ENCODE measurements at regions not wholly inside any gene's neighbourhood (a gene's known extent, or its start where the extent isn't known, plus 50 kb on each side); places are given as distances from the start of the nearest gene placed in this dataset.

DNA sequence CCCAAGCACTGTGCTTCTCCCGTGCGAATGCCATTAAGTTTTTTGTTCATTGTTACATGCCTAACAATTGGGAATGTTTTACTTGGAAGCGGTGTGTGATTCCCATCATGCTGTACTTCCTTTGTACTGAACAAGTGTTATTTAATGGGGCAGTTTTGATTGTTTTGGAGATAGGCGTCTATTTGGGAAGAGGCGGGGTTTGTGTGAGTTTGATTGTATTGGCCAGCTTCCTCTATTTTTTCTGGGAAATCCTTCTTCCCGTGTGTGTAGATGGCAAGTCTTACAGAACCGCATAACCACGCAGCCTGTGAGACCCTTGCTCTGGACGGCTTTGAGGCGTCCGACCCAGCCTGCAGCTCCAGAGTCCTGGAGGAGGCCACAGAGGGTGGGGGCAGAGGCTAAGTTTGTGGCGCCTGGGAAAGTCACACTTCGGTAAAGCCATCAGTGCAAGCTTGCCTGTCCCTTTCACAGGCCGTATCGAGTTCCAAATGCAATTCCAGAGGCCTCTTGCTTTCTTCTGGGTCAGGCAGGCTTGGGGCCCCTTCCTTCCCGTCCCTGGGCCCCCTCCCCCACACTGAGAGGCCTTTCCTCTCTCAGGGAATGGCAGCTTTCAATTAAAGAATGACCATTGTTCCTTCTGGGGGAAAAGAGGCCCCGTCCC lies 210.3 kb downstream of the TOMM20 start:
- 90% methylated on average over 12 of the region's 17 CpGs for WGBS (ENCODE audit: low lambda C conversion rate)
- Histone ChIP-seq H3K36me3 (replicated peaks in 1 of 2; ENCODE audit: control insufficient read depth in 1 of 2, insufficient read depth in 2 of 2, low read length in 2 of 2) (no peaks in the 10 kb centered on the region), H3K27me3 (ENCODE audit: control insufficient read depth in 1 of 2, insufficient read depth in 2 of 2, low read length in 2 of 2) (no peaks in the 10 kb centered on the region), H3K9me3 (ENCODE audit: low read length) (0 out of 2 replicates have a peak, but pooled peaks cover 4% of the 10 kb centered on the region), H3K4me2 (ENCODE audit: low read depth, low read length) (no peak overlapping the region), H3K79me2 (ENCODE audit: insufficient read depth, low read length) (no peaks in the 10 kb centered on the region), H4K20me1 (ENCODE audit: insufficient read depth, low read length) (no peaks in the 10 kb centered on the region), H3K4me1 (ENCODE audit: insufficient read depth, low read length) (peaks cover 47% of the 10 kb centered on the region), H3K4me3 (replicated peaks in 1 of 3; ENCODE audit: insufficient read depth in 1 of 3, low read depth in 2 of 3, low read length in 3 of 3) (no peak overlapping the region), H3K27ac (ENCODE audit: extremely low read length, insufficient read depth, low read length) (no peak overlapping the region), H3K9ac (ENCODE audit: insufficient read depth, low read depth, low read length) (no peak overlapping the region), H2AFZ (ENCODE audit: low read length) (no peak overlapping the region)
- CTCF ChIA-PET (ENCODE audit: low intra/inter-chr PET ratio, low total read pairs) = no interaction called here
- POLR2A ChIA-PET = interaction anchor here (1.3 kb wide), 1 partner anchor 39 kb away, joined by 6 read pairs; no protein-coding TSS in a partner anchor
- BruUV-seq (replicated peaks) = no TSS peak
- ATAC-seq (no peak), FAIRE-seq (no peak), DNase-seq (ENCODE audit: low spot score) (no peak)
- in situ Hi-C loops (cut with HindIII; ENCODE audit: extremely low pct_ligation_motif_present, low pct_unique_long_range_greater_than_20kb) = no loop called here
- intact Hi-C loops (cut with micrococcal nuclease; ENCODE audit: unreplicated experiment) = no loop called here
- TF ChIP-seq, protein P1, sequence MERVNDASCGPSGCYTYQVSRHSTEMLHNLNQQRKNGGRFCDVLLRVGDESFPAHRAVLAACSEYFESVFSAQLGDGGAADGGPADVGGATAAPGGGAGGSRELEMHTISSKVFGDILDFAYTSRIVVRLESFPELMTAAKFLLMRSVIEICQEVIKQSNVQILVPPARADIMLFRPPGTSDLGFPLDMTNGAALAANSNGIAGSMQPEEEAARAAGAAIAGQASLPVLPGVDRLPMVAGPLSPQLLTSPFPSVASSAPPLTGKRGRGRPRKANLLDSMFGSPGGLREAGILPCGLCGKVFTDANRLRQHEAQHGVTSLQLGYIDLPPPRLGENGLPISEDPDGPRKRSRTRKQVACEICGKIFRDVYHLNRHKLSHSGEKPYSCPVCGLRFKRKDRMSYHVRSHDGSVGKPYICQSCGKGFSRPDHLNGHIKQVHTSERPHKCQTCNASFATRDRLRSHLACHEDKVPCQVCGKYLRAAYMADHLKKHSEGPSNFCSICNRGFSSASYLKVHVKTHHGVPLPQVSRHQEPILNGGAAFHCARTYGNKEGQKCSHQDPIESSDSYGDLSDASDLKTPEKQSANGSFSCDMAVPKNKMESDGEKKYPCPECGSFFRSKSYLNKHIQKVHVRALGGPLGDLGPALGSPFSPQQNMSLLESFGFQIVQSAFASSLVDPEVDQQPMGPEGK (CRISPR knock-in tag; IDR thresholded peaks at IDR 0.05) = 0 out of 2 replicates have a peak, but pooled peaks have one; percentile 16
- TF ChIP-seq ZNF326 (CRISPR knock-in tag; IDR thresholded peaks at IDR 0.05; ENCODE audit: borderline replicate concordance) = no peak

DNA sequence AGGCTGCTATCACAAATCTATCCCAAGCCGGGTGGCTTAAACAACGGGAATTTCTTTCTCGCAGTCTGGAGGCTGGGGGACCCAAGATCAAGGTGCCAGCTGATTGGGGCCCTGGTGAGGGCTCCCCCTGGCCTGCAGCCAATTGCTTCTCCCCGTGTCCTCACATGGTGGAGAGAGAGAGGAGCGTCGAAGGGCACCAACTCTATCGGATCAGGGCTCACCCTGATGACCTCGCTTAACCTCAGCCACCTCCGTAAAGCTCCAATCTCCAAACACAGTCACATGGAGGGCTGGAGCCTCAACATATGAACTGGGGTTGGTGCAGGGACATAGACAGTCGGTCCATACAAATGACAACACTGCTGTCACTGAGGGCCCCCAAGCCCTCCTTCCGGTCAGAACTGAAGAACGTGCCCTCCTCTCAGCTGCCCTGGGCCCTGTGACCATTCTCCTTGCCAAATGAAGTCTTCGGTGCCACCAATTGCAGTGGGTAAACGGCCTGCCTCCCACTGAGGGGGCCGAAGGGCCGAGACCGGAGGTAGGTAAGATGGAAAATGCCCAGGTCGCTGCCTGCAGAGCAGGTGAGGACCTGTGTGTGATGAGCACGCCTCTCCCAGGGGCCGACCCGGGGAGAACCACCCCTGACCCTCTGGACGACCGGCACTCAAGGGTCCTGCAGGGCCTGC lies 211.0 kb downstream of the TOMM20 start:
- Histone ChIP-seq H3K4me3 (replicated peaks in 1 of 3; ENCODE audit: insufficient read depth in 1 of 3, low read depth in 2 of 3, low read length in 3 of 3) (no peak overlapping the region), H2AFZ (ENCODE audit: low read length) (no peak overlapping the region), H3K27me3 (ENCODE audit: control insufficient read depth in 1 of 2, insufficient read depth in 2 of 2, low read length in 2 of 2) (no peaks in the 10 kb centered on the region), H3K9me3 (ENCODE audit: low read length) (0 out of 2 replicates have a peak, but pooled peaks cover 4% of the 10 kb centered on the region), H3K36me3 (replicated peaks in 1 of 2; ENCODE audit: control insufficient read depth in 1 of 2, insufficient read depth in 2 of 2, low read length in 2 of 2) (no peaks in the 10 kb centered on the region), H4K20me1 (ENCODE audit: insufficient read depth, low read length) (no peaks in the 10 kb centered on the region), H3K4me1 (ENCODE audit: insufficient read depth, low read length) (peaks cover 54% of the 10 kb centered on the region), H3K27ac (ENCODE audit: extremely low read length, insufficient read depth, low read length) (no peak overlapping the region), H3K4me2 (ENCODE audit: low read depth, low read length) (no peak overlapping the region), H3K9ac (ENCODE audit: insufficient read depth, low read depth, low read length) (no peak overlapping the region), H3K79me2 (ENCODE audit: insufficient read depth, low read length) (no peaks in the 10 kb centered on the region)
- no TSS peak for BruUV-seq (replicated peaks)
- DNase-seq (ENCODE audit: low spot score) = no peak
- no peak for ATAC-seq
- intact Hi-C loops (cut with micrococcal nuclease; ENCODE audit: unreplicated experiment) (no loop called here), in situ Hi-C loops (cut with HindIII; ENCODE audit: extremely low pct_ligation_motif_present, low pct_unique_long_range_greater_than_20kb) (no loop called here)
- FAIRE-seq = no peak
- ChIA-PET CTCF (ENCODE audit: low intra/inter-chr PET ratio, low total read pairs) (no interaction called here), POLR2A (interaction anchor here (1.3 kb wide), 1 partner anchor 40 kb away, joined by 6 read pairs; no protein-coding TSS in a partner anchor)
- WGBS (ENCODE audit: low lambda C conversion rate) = 94% methylated on average over 23 of the region's 23 CpGs
- TF ChIP-seq IRF2 (CRISPR knock-in tag; IDR thresholded peaks at IDR 0.05) = no peak
- TF ChIP-seq, protein P2, sequence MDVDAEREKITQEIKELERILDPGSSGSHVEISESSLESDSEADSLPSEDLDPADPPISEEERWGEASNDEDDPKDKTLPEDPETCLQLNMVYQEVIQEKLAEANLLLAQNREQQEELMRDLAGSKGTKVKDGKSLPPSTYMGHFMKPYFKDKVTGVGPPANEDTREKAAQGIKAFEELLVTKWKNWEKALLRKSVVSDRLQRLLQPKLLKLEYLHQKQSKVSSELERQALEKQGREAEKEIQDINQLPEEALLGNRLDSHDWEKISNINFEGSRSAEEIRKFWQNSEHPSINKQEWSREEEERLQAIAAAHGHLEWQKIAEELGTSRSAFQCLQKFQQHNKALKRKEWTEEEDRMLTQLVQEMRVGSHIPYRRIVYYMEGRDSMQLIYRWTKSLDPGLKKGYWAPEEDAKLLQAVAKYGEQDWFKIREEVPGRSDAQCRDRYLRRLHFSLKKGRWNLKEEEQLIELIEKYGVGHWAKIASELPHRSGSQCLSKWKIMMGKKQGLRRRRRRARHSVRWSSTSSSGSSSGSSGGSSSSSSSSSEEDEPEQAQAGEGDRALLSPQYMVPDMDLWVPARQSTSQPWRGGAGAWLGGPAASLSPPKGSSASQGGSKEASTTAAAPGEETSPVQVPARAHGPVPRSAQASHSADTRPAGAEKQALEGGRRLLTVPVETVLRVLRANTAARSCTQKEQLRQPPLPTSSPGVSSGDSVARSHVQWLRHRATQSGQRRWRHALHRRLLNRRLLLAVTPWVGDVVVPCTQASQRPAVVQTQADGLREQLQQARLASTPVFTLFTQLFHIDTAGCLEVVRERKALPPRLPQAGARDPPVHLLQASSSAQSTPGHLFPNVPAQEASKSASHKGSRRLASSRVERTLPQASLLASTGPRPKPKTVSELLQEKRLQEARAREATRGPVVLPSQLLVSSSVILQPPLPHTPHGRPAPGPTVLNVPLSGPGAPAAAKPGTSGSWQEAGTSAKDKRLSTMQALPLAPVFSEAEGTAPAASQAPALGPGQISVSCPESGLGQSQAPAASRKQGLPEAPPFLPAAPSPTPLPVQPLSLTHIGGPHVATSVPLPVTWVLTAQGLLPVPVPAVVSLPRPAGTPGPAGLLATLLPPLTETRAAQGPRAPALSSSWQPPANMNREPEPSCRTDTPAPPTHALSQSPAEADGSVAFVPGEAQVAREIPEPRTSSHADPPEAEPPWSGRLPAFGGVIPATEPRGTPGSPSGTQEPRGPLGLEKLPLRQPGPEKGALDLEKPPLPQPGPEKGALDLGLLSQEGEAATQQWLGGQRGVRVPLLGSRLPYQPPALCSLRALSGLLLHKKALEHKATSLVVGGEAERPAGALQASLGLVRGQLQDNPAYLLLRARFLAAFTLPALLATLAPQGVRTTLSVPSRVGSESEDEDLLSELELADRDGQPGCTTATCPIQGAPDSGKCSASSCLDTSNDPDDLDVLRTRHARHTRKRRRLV (CRISPR knock-in tag; IDR thresholded peaks at IDR 0.05) = no peak
- TF ChIP-seq ZFP37 (CRISPR knock-in tag; IDR thresholded peaks at IDR 0.05; ENCODE audit: borderline replicate concordance) = no peak
- TF ChIP-seq KDM1A (CRISPR knock-in tag; IDR thresholded peaks at IDR 0.05) = no peak
- TF ChIP-seq HNRNPLL (IDR thresholded peaks at IDR 0.05; ENCODE audit: low read depth, low read length, poor library complexity, severe bottlenecking) = no peak
- TF ChIP-seq ZNF567 (CRISPR knock-in tag; IDR thresholded peaks at IDR 0.05; ENCODE audit: borderline replicate concordance) = no peak
- no peak for TF ChIP-seq ZEB1 (IDR thresholded peaks at IDR 0.05; ENCODE audit: insufficient replicate concordance, low read depth)
- TF ChIP-seq ISL2 (CRISPR knock-in tag; IDR thresholded peaks at IDR 0.05) = no peak
